ENCODE measurements at regions not wholly inside any gene's neighbourhood (a gene's known extent, or its start where the extent isn't known, plus 50 kb on each side); places are given as distances from the start of the nearest gene placed in this dataset.

GRCh38 chr1:30417701-30418046 is 305.7 kb downstream of the MATN1 start:
- TF ChIP-seq CTCF (IDR thresholded peaks at IDR 0.05; ENCODE audit: borderline replicate concordance, insufficient read depth, low read depth, low read length) = no peak
- H3K4me3 ChIP-seq (ENCODE audit: low read depth, low read length) = no peak overlapping the region

DNA sequence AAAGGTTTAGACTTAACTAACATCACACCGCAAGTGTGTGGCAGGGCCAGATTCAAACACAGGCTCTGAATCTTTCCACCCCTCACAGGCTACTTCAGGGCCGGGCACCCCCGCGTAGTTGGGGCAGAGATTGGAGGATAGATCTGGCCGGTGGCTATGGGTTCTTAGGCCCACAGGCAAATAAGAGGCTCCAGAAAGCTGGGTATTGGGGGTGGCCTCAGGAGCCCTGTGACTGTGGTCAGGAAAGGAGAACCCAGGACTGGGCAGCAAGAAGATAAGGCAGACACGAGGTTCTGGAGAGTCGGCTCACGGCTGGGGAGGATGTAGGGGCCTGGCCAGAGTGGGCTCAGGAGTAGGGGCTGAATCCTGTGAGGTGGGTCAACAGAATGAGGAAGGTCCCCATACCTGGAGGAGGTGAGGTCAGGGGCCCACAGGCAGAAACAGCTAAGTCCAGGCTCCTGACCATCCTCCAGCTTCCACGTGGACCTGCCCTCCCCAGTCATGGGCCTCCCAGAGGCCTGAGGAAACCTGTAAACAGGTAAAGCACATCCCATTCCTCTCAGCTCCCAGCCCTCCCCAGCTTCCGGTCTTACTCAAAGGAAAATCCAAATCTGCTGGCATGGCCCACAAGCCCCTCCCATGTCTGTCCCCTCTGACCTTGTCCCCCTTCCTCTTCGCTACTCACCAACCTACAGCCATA is 306.2 kb downstream of the MATN1 start:
- no peak overlapping the region for H3K4me3 ChIP-seq (ENCODE audit: low read depth, low read length)
- no peak for TF ChIP-seq CTCF (IDR thresholded peaks at IDR 0.05; ENCODE audit: borderline replicate concordance, insufficient read depth, low read depth, low read length)

DNA sequence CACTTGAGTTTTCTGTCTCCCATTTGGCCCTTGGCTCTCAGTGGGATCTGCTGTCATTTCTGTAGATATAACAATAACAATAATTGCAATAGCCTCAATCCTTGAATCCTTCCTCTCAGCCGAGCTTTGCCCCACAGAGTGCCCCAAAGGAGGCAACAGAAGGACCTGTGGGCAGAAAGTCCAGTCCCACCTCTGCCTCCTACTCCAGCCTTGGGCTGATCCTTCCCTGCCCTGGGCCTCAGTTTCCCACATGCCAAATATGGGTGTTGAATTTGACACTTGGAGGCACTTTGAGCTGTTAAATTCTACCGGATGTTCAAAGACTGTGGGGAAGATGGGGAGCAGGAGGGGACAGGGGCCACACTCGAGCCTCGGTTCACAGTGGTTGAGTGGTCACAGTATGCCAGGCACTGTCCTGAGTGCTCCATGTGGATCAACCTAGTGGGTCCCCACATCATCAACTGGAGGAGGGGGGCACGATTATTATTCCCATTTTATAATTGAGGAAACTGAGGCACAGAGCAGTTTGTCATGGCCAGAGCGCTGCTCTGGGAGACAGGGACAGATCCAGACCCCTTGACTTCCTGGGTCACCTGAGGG is 307.1 kb downstream of the MATN1 start:
- no peak overlapping the region for H3K4me3 ChIP-seq (ENCODE audit: low read depth, low read length)
- TF ChIP-seq CTCF (IDR thresholded peaks at IDR 0.05; ENCODE audit: borderline replicate concordance, insufficient read depth, low read depth, low read length) = no peak

DNA sequence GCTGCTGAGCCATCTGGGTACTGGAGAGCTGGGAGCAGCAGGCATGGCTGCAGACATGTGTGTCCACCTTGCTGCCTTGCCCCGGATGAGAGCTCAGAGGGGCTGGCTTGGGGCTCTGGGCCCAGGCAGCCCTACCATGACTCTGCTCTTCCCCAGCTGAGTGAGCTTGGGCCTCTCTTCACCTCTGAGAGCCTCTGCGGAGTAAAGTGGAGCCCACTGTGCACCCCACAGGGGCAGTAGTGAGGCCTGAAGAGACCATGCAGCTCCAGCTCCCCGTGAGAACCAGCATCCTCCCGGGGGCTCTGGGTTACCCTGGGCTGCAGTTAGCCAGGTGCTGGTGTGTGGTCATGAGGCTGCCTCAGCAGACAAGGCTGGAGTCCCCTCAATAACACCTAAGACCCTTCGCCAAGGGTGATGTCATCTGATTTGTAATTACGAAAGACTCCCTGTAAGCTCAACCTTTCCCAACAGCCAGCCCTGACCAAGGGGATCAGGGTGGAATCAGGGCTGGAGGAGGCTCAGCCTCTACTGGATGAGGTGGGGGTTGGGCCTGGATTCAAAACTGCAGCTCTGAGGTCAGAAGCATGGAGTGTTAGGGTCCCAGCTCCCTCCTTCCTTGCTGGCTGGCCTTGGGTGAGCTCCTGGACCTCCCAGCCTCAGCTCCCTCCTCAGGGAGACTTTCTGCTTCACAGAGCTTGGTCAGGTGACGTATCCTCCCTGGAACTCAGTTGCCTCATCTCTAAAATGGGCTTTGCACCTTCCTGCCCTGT is 308.0 kb downstream of the MATN1 start:
- no peak for TF ChIP-seq CTCF (IDR thresholded peaks at IDR 0.05; ENCODE audit: borderline replicate concordance, insufficient read depth, low read depth, low read length)
- H3K4me3 ChIP-seq (ENCODE audit: low read depth, low read length) = no peak overlapping the region

DNA sequence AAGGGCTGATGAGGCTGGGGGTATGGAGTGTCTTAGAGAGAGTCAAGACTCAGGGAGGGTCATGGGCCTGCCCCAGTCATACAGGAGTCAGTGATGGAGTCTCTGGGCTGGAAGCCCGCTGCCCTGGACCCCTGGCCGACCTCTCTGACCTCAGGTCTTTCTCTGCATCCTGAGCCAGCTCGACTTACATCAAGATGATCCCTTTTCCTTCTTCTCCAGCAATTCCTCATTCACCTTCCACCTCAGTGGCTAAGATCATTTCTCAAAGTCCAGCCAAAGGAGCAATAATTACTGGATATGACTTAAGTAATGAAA is 308.6 kb downstream of the MATN1 start:
- TF ChIP-seq CTCF (IDR thresholded peaks at IDR 0.05; ENCODE audit: borderline replicate concordance, insufficient read depth, low read depth, low read length) = no peak
- H3K4me3 ChIP-seq (ENCODE audit: low read depth, low read length) = no peak overlapping the region

DNA sequence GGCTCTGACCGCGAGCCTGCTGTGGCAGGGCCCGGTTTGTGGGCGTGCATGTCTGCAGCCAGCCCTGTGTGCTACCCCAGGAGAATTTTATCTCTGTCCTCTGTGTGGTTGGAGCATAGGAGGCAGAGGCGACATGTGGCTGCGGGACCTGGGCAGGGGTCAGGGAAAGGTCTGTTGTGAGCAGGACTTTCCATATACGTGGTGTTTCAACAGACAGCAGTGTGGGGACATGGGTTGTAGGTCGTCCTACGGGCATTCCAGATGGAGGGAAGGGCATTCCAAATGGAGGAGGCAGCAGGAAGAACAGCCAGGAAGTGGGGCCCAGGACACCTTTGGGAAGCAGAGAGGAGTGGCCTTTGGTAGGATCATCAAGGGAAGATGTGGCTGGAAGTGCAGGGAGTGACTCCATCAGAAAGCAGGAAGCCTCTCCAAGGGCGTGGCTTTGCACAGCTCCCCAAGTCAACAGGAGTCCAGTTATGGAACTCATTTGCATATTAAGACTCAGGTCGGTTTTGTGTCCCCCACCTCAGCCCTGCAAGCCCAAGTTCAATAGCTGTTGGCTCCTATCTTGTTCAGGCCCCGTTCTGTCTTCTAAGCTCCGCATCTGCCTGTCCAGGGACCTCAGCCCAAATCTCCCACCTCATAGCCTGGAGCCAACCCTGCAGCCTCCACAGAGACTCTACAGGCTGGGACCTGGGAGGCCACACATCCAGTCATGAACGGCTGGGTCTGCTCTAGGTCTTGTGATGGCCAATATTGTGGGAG is 309.1 kb downstream of the MATN1 start:
- no peak overlapping the region for H3K4me3 ChIP-seq (ENCODE audit: low read depth, low read length)
- TF ChIP-seq CTCF (IDR thresholded peaks at IDR 0.05; ENCODE audit: borderline replicate concordance, insufficient read depth, low read depth, low read length) = no peak

Data from GM12875 (cell line).